Panc1 (cell line): ENCODE measurements at regions not wholly inside any gene's neighbourhood (a gene's known extent, or its start where the extent isn't known, plus 50 kb on each side); places are given as distances from the start of the nearest gene placed in this dataset.

Experiments used
- POLR2AphosphoS5 ChIP-seq: IDR thresholded peaks from 2 replicates; pipeline ENCODE4 v1.6.1; 2012; ENCODE audit warnings: mild to moderate bottlenecking, low read depth, low read length, moderate library complexity
- REST ChIP-seq, 2 experiments: IDR thresholded peaks; 2 replicates each; pipeline ENCODE4 v1.6.1; 2011 to 2012; ENCODE audit warnings: low read depth in 2 of 2, control low read depth in 1 of 2, low read length in 1 of 2, mild to moderate bottlenecking in 1 of 2, moderate library complexity in 1 of 2; ENCODE audit not compliant: insufficient read depth in 1 of 2
- TCF7L2 ChIP-seq: IDR thresholded peaks from 2 replicates; pipeline ENCODE4 v1.6.1; 2011; ENCODE audit warnings: mild to moderate bottlenecking, low read depth, low read length, inconsistent platforms
- TF ChIP-seq, protein P1 (sequence below): fragments of 450-650 bp; IDR thresholded peaks from 2 replicates; pipeline ENCODE4 v1.5.1; 2017; ENCODE audit warnings: mild to moderate bottlenecking

- TF ChIP-seq REST (IDR thresholded peaks at IDR 0.05; ENCODE audit: insufficient read depth in 1 of 2, low read depth in 2 of 2, low read length in 1 of 2): no peak
- TF ChIP-seq, protein P1, sequence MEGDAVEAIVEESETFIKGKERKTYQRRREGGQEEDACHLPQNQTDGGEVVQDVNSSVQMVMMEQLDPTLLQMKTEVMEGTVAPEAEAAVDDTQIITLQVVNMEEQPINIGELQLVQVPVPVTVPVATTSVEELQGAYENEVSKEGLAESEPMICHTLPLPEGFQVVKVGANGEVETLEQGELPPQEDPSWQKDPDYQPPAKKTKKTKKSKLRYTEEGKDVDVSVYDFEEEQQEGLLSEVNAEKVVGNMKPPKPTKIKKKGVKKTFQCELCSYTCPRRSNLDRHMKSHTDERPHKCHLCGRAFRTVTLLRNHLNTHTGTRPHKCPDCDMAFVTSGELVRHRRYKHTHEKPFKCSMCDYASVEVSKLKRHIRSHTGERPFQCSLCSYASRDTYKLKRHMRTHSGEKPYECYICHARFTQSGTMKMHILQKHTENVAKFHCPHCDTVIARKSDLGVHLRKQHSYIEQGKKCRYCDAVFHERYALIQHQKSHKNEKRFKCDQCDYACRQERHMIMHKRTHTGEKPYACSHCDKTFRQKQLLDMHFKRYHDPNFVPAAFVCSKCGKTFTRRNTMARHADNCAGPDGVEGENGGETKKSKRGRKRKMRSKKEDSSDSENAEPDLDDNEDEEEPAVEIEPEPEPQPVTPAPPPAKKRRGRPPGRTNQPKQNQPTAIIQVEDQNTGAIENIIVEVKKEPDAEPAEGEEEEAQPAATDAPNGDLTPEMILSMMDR: no peak
- TF ChIP-seq POLR2AphosphoS5: no peak
- no peak for TF ChIP-seq TCF7L2
Measured at GRCh38 chr2:134199123-134199522, 54.7 kb upstream of the MGAT5 start.
